Right atrium auricular region (tissue), 2 donors: ENCODE measurements at regions not wholly inside any gene's neighbourhood (a gene's known extent, or its start where the extent isn't known, plus 50 kb on each side); places are given as distances from the start of the nearest gene placed in this dataset.

Experiments
- DNase-seq: peaks from one replicate; pipeline ENCODE4 v3.0.0-alpha.2; 2019; ENCODE audit warnings: low spot score
- H3K27ac ChIP-seq, 2 donors: fragments of 200-600 bp; sonication (generic); 1 replicate in 1 of 2; 2 replicates in 1 of 2; pipeline ENCODE4 v1.5.1; 2016 to 2019
- H3K27me3 ChIP-seq, 2 donors: fragments of 200-600 bp; sonication (generic); one replicate each; pipeline versions ENCODE4 v1.5.1 to v1.6.0; 2017 to 2019
- H3K36me3 ChIP-seq: fragments of 200-600 bp; sonication (generic); one replicate; pipeline ENCODE4 v1.5.1; 2016
- H3K4me1 ChIP-seq, 2 donors: fragments of 200-600 bp; sonication (generic); one replicate each; pipeline versions ENCODE4 v1.5.1 to v1.6.0; 2017 to 2019
- H3K4me3 ChIP-seq, 2 donors: fragments of 200-600 bp; sonication (generic); 1 replicate in 1 of 2; 2 replicates in 1 of 2; pipeline ENCODE4 v1.5.1; 2017 to 2019; ENCODE audit warnings: mild to moderate bottlenecking in 1 of 2, moderate library complexity in 1 of 2
- H3K9me3 ChIP-seq, 2 donors: fragments of 200-600 bp; sonication (generic); one replicate each; pipeline ENCODE4 v1.5.1; 2019
- TF ChIP-seq, protein P1 (sequence below), 2 donors: fragments of 200-600 bp; sonication (generic); IDR thresholded peaks; one replicate each; pipeline ENCODE4 v1.5.1; 2019; ENCODE audit warnings: antibody characterized with exemption in 2 of 2

GRCh38 chr9:118558026-118558425, 811.2 kb downstream of the BRINP1 start:
- H3K4me1 ChIP-seq = no peaks in the 10 kb centered on the region
- no peak overlapping the region for H3K4me3 ChIP-seq
- no peak overlapping the region for H3K27ac ChIP-seq
- H3K36me3 ChIP-seq = no peaks in the 10 kb centered on the region
- TF ChIP-seq, protein P1, sequence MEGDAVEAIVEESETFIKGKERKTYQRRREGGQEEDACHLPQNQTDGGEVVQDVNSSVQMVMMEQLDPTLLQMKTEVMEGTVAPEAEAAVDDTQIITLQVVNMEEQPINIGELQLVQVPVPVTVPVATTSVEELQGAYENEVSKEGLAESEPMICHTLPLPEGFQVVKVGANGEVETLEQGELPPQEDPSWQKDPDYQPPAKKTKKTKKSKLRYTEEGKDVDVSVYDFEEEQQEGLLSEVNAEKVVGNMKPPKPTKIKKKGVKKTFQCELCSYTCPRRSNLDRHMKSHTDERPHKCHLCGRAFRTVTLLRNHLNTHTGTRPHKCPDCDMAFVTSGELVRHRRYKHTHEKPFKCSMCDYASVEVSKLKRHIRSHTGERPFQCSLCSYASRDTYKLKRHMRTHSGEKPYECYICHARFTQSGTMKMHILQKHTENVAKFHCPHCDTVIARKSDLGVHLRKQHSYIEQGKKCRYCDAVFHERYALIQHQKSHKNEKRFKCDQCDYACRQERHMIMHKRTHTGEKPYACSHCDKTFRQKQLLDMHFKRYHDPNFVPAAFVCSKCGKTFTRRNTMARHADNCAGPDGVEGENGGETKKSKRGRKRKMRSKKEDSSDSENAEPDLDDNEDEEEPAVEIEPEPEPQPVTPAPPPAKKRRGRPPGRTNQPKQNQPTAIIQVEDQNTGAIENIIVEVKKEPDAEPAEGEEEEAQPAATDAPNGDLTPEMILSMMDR (IDR thresholded peaks at IDR 0.05) = no peak
- DNase-seq = no peak
- no peaks in the 10 kb centered on the region for H3K27me3 ChIP-seq
- H3K9me3 ChIP-seq = no peaks in the 10 kb centered on the region

GRCh38 chr9:118558891-118559290, 810.3 kb downstream of the BRINP1 start:
- no peaks in the 10 kb centered on the region for H3K9me3 ChIP-seq
- H3K36me3 ChIP-seq = no peaks in the 10 kb centered on the region
- no peak overlapping the region for H3K4me3 ChIP-seq
- TF ChIP-seq, protein P1 (IDR thresholded peaks at IDR 0.05) = no peak
- H3K4me1 ChIP-seq = no peaks in the 10 kb centered on the region
- no peak overlapping the region for H3K27ac ChIP-seq
- no peaks in the 10 kb centered on the region for H3K27me3 ChIP-seq
- DNase-seq = no peak

GRCh38 chr9:118561051-118561450, 808.2 kb downstream of the BRINP1 start:
- no peaks in the 10 kb centered on the region for H3K27me3 ChIP-seq
- H3K27ac ChIP-seq = no peak overlapping the region
- no peaks in the 10 kb centered on the region for H3K4me1 ChIP-seq
- no peak for DNase-seq
- no peak overlapping the region for H3K4me3 ChIP-seq
- H3K36me3 ChIP-seq = no peaks in the 10 kb centered on the region
- H3K9me3 ChIP-seq = no peaks in the 10 kb centered on the region
- TF ChIP-seq, protein P1 (IDR thresholded peaks at IDR 0.05) = no peak

- Histone ChIP-seq H3K36me3 (no peaks in the 10 kb centered on the region), H3K4me3 (no peak overlapping the region), H3K4me1 (no peaks in the 10 kb centered on the region), H3K27ac (no peak overlapping the region), H3K9me3 (no peaks in the 10 kb centered on the region), H3K27me3 (no peaks in the 10 kb centered on the region)
- TF ChIP-seq, protein P1 (IDR thresholded peaks at IDR 0.05) = no peak
- no peak for DNase-seq
Observed at GRCh38 chr9:118563677-118564076, 805.6 kb downstream of the BRINP1 start.

DNA sequence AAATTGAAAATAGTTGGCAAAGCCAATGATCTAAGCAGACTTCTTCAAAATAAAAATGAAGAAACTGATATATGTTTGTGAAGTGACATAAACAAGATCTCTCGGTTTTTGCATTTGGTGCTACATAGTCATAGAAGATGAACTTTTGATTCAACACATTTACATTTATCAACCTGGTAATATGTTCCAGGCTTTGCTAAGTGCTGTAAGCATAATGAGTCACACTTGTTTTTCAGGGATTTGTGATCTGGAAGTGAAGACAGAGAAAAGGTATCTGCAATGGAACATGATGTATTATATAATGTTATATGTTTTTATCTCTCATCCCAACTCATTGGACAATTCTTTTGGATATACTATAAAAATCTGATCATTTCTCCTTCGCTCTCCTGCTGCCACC, 801.4 kb downstream of the BRINP1 start:
- Histone ChIP-seq H3K36me3 (no peaks in the 10 kb centered on the region), H3K27ac (no peak overlapping the region), H3K9me3 (no peaks in the 10 kb centered on the region), H3K4me3 (no peak overlapping the region), H3K4me1 (no peaks in the 10 kb centered on the region), H3K27me3 (no peaks in the 10 kb centered on the region)
- no peak for DNase-seq
- TF ChIP-seq, protein P1 (IDR thresholded peaks at IDR 0.05) = no peak

GRCh38 chr9:118568704-118569103, 800.5 kb downstream of the BRINP1 start:
- no peak for DNase-seq
- Histone ChIP-seq H3K4me3 (no peak overlapping the region), H3K27ac (no peak overlapping the region), H3K4me1 (no peaks in the 10 kb centered on the region), H3K27me3 (no peaks in the 10 kb centered on the region), H3K9me3 (no peaks in the 10 kb centered on the region), H3K36me3 (no peaks in the 10 kb centered on the region)
- TF ChIP-seq, protein P1 (IDR thresholded peaks at IDR 0.05) = no peak
